Neural cell (in vitro differentiated cells): ENCODE measurements at regions not wholly inside any gene's neighbourhood (a gene's known extent, or its start where the extent isn't known, plus 50 kb on each side); places are given as distances from the start of the nearest gene placed in this dataset.
"Not testable (repeated sequence)": the region's sequence is repeated elsewhere in the genome, so short reads cannot be mapped to it uniquely, and the experiment has no call there.

Experiments
- H2AFZ ChIP-seq: fragments of 200-600, 300-800 bp; sonication (generic), shearing (Covaris generic); 2 replicates; pipeline ENCODE4 v1.6.0; 2014; ENCODE audit warnings: low read depth, mild to moderate bottlenecking, antibody characterized with exemption, low read length, moderate library complexity
- H3F3A ChIP-seq: fragments of 200-600 bp; shearing (Covaris generic); 2 replicates; pipeline ENCODE4 v1.6.1; 2016; ENCODE audit warnings: mild to moderate bottlenecking, moderate library complexity, mixed read lengths, antibody characterized with exemption, low read length; ENCODE audit not compliant: insufficient read depth, poor library complexity, severe bottlenecking
- H3K27ac ChIP-seq: fragments of 200-600, 300-800 bp; sonication (generic), shearing (Covaris generic); 2 replicates; pipeline ENCODE4 v1.5.1; 2014; ENCODE audit warnings: mild to moderate bottlenecking, low read length, moderate library complexity
- H3K27me3 ChIP-seq: fragments of 300-800, 200-600 bp; sonication (generic), shearing (Covaris generic); 2 replicates; pipeline ENCODE4 v1.6.0; 2014; ENCODE audit warnings: mild to moderate bottlenecking, low read depth, low read length, moderate library complexity; ENCODE audit not compliant: insufficient read depth
- H3K36me3 ChIP-seq: fragments of 300-800, 200-600 bp; sonication (generic), shearing (Covaris generic); 2 replicates; pipeline ENCODE4 v1.5.1; 2014; ENCODE audit warnings: mild to moderate bottlenecking, antibody characterized with exemption, low read length, moderate library complexity; ENCODE audit not compliant: insufficient read depth
- H3K4me2 ChIP-seq: fragments of 300-800, 200-600 bp; sonication (generic), shearing (Covaris generic); 2 replicates; pipeline ENCODE4 v1.6.0; 2014; ENCODE audit warnings: mild to moderate bottlenecking, low read length
- H3K4me3 ChIP-seq: fragments of 300-800, 200-600 bp; sonication (generic), shearing (Covaris generic); 2 replicates; pipeline ENCODE4 v1.5.1; 2014; ENCODE audit warnings: mild to moderate bottlenecking, low read length, moderate library complexity
- H3K79me2 ChIP-seq: fragments of 200-600 bp; shearing (Covaris generic); replicated peaks from 2 replicates; pipeline ENCODE4 v1.6.0; 2014; ENCODE audit warnings: mild to moderate bottlenecking, low read length, moderate library complexity; ENCODE audit not compliant: insufficient read depth
- H3K9ac ChIP-seq: fragments of 300-800, 200-600 bp; sonication (generic), shearing (Covaris generic); 2 replicates; pipeline ENCODE4 v1.6.1; 2016; ENCODE audit warnings: mild to moderate bottlenecking, low read length, mixed read lengths
- H3K9me2 ChIP-seq: fragments of 200-600 bp; shearing (Covaris generic); 2 replicates; pipeline ENCODE4 v1.6.1; 2016; ENCODE audit warnings: mild to moderate bottlenecking, low read length, mixed read lengths; ENCODE audit not compliant: insufficient read depth
- H3K9me3 ChIP-seq: fragments of 200-600, 300-800 bp; sonication (generic), shearing (Covaris generic); 2 replicates; pipeline ENCODE4 v1.6.1; 2016; ENCODE audit warnings: mild to moderate bottlenecking, mixed run types, low read length, moderate library complexity, mixed read lengths
- H4K20me1 ChIP-seq: fragments of 200-600 bp; shearing (Covaris generic); 2 replicates; pipeline ENCODE4 v1.6.1; 2016; ENCODE audit warnings: mild to moderate bottlenecking, mixed run types; ENCODE audit not compliant: insufficient read depth
- EP300 ChIP-seq: fragments of 450-650 bp; conservative IDR thresholded peaks from 2 replicates; pipeline ENCODE4 v1.6.1; 2014; ENCODE audit warnings: antibody characterized with exemption, mild to moderate bottlenecking, moderate library complexity; ENCODE audit not compliant: poor library complexity, severe bottlenecking
- EZH2 ChIP-seq: fragments of 200-600, 300-800 bp; shearing (Covaris generic), sonication (generic); IDR thresholded peaks from 2 replicates; pipeline ENCODE4 v1.6.1; 2014; ENCODE audit warnings: antibody characterized with exemption, low read length, borderline replicate concordance, mild to moderate bottlenecking; ENCODE audit not compliant: insufficient read depth, poor library complexity, severe bottlenecking
- MXI1 ChIP-seq: fragments of 450-650 bp; conservative IDR thresholded peaks from 2 replicates; pipeline ENCODE4 v1.6.1; 2014; ENCODE audit warnings: antibody characterized with exemption, mild to moderate bottlenecking; ENCODE audit not compliant: poor library complexity, severe bottlenecking
- POLR2AphosphoS5 ChIP-seq: IDR thresholded peaks from 2 replicates; pipeline ENCODE4 v1.6.1; 2012
- RAD21 ChIP-seq: fragments of 450-650 bp; conservative IDR thresholded peaks from 2 replicates; pipeline ENCODE4 v1.6.1; 2014; ENCODE audit warnings: antibody characterized with exemption, mild to moderate bottlenecking, moderate library complexity
- SMC3 ChIP-seq: fragments of 450-650 bp; conservative IDR thresholded peaks from 2 replicates; pipeline ENCODE4 v1.6.1; 2014; ENCODE audit warnings: antibody characterized with exemption, mild to moderate bottlenecking, moderate library complexity; ENCODE audit not compliant: poor library complexity
- TAF1 ChIP-seq: IDR thresholded peaks from 2 replicates; pipeline ENCODE4 v1.6.1; 2012; ENCODE audit warnings: low read depth
- TF ChIP-seq, protein P1 (sequence below): IDR thresholded peaks from 2 replicates; pipeline ENCODE4 v1.6.1; 2012; ENCODE audit warnings: borderline replicate concordance
- TF ChIP-seq, protein P2 (sequence below): fragments of 450-650 bp; IDR thresholded peaks from 2 replicates; pipeline ENCODE4 v1.5.1; 2014; ENCODE audit warnings: antibody characterized with exemption, mild to moderate bottlenecking, moderate library complexity; ENCODE audit not compliant: poor library complexity, severe bottlenecking

DNA sequence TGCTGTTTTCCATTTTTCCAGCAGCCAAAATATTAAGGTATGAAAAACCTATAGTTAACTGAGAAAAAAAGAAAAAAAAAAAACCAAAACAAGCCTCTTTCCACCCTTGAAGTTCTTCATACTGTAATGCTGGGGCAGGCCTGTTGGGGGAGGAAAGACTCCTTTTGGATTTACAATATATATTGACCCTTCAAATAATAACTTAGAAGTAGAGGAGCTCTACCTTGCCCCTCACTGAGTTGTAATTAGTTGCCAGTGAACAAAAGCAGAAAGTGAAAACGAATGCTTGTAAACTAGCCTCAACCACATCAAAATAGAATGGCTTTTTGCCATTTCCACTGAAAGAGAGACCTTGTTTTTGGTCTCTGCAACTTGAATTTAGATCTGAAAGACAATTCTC, 326.6 kb downstream of the NR2F2 start:
- Histone ChIP-seq H3K4me3 (no peak overlapping the region), H4K20me1 (no peaks in the 10 kb centered on the region), H3K27me3 (no peaks in the 10 kb centered on the region), H3F3A (no peaks in the 10 kb centered on the region), H3K4me2 (no peak overlapping the region), H3K79me2 (no peaks in the 10 kb centered on the region), H2AFZ (no peak overlapping the region), H3K9me3 (no peaks in the 10 kb centered on the region), H3K27ac (no peak overlapping the region), H3K36me3 (no peaks in the 10 kb centered on the region), H3K9ac (no peak overlapping the region), H3K9me2 (no peaks in the 10 kb centered on the region)
- TF ChIP-seq TAF1 (no peak), EZH2 (no peak), MXI1 (no peak), POLR2AphosphoS5 (no peak), EP300 (no peak), RAD21 (no peak), SMC3 (no peak)
- TF ChIP-seq, protein P1, sequence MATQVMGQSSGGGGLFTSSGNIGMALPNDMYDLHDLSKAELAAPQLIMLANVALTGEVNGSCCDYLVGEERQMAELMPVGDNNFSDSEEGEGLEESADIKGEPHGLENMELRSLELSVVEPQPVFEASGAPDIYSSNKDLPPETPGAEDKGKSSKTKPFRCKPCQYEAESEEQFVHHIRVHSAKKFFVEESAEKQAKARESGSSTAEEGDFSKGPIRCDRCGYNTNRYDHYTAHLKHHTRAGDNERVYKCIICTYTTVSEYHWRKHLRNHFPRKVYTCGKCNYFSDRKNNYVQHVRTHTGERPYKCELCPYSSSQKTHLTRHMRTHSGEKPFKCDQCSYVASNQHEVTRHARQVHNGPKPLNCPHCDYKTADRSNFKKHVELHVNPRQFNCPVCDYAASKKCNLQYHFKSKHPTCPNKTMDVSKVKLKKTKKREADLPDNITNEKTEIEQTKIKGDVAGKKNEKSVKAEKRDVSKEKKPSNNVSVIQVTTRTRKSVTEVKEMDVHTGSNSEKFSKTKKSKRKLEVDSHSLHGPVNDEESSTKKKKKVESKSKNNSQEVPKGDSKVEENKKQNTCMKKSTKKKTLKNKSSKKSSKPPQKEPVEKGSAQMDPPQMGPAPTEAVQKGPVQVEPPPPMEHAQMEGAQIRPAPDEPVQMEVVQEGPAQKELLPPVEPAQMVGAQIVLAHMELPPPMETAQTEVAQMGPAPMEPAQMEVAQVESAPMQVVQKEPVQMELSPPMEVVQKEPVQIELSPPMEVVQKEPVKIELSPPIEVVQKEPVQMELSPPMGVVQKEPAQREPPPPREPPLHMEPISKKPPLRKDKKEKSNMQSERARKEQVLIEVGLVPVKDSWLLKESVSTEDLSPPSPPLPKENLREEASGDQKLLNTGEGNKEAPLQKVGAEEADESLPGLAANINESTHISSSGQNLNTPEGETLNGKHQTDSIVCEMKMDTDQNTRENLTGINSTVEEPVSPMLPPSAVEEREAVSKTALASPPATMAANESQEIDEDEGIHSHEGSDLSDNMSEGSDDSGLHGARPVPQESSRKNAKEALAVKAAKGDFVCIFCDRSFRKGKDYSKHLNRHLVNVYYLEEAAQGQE, result no peak
- TF ChIP-seq, protein P2, sequence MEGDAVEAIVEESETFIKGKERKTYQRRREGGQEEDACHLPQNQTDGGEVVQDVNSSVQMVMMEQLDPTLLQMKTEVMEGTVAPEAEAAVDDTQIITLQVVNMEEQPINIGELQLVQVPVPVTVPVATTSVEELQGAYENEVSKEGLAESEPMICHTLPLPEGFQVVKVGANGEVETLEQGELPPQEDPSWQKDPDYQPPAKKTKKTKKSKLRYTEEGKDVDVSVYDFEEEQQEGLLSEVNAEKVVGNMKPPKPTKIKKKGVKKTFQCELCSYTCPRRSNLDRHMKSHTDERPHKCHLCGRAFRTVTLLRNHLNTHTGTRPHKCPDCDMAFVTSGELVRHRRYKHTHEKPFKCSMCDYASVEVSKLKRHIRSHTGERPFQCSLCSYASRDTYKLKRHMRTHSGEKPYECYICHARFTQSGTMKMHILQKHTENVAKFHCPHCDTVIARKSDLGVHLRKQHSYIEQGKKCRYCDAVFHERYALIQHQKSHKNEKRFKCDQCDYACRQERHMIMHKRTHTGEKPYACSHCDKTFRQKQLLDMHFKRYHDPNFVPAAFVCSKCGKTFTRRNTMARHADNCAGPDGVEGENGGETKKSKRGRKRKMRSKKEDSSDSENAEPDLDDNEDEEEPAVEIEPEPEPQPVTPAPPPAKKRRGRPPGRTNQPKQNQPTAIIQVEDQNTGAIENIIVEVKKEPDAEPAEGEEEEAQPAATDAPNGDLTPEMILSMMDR, result no peak

DNA sequence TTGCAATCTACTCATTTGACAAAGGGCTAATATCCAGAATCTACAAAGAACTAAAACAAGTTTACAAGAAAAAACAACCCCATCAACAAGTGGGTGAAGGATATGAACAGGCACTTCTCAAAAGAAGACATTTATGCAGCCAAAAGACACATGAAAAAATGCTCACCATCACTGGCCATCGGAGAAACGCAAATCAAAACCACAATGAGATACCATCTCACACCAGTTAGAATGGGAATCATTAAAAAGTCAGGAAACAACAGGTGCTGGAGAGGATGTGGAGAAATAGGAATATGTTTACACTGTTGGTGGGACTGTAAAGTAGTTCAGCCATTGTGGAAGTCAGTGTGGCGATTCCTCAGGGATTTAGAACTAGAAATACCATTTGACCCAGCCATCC, 336.5 kb downstream of the NR2F2 start:
- H3K27ac ChIP-seq, H3K36me3 ChIP-seq, H3K9ac ChIP-seq, H3K27me3 ChIP-seq, H3K79me2 ChIP-seq, H2AFZ ChIP-seq, H3K4me2 ChIP-seq, H4K20me1 ChIP-seq, H3F3A ChIP-seq, H3K9me3 ChIP-seq, H3K4me3 ChIP-seq, H3K9me2 ChIP-seq: not testable (repeated sequence)

DNA sequence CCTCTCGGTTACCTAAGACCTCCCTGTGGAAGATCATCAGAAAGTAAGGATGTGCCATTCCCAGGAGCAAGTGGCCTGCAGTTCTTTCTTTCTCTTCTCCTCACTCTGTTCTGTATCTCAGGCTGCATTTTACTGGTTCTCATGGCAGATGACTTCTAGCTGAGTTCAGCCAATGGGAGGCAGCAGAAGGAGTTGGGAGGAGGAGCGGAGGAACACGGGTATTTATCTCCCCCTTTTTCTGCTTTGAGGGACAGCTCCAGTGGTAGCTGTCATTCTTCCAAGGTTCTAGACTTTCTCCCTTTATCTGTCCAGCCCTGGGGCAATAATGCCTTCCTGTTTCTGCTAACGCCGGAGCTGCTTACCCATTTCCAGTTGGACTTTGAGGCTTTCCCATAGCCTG, 339.9 kb downstream of the NR2F2 start:
- H3F3A ChIP-seq, result no peaks in the 10 kb centered on the region
- no peaks in the 10 kb centered on the region for H3K9me3 ChIP-seq
- no peak overlapping the region for H3K9ac ChIP-seq
- H3K4me2 ChIP-seq, result no peak overlapping the region
- no peak for TF ChIP-seq EZH2
- TF ChIP-seq MXI1, result no peak
- TF ChIP-seq, protein P1, result no peak
- no peak for TF ChIP-seq RAD21
- no peak for TF ChIP-seq TAF1
- TF ChIP-seq SMC3, result no peak
- TF ChIP-seq, protein P2, result no peak
- no peak for TF ChIP-seq POLR2AphosphoS5
- TF ChIP-seq EP300, result no peak
- no peak overlapping the region for H3K4me3 ChIP-seq
- H3K27me3 ChIP-seq, result peaks cover 17% of the 10 kb centered on the region
- H4K20me1 ChIP-seq, result no peaks in the 10 kb centered on the region
- no peaks in the 10 kb centered on the region for H3K9me2 ChIP-seq
- H3K27ac ChIP-seq, result no peak overlapping the region
- H2AFZ ChIP-seq, result no peak overlapping the region
- no peaks in the 10 kb centered on the region for H3K36me3 ChIP-seq
- no peaks in the 10 kb centered on the region for H3K79me2 ChIP-seq
